HCT116 (cell line): ENCODE measurements at regions not wholly inside any gene's neighbourhood (a gene's known extent, or its start where the extent isn't known, plus 50 kb on each side); places are given as distances from the start of the nearest gene placed in this dataset.

ENCODE experiments used
- ATAC-seq: fragments of 200-7000 bp; cut with Tn5 transposase; 2 replicates; pipeline ENCODE4 v1.9.1; 2020; ENCODE audit warnings: mild to moderate bottlenecking, moderate library complexity
- BruUV-seq: library from RNA; stranded (reverse); fragments of 400-500 nt; replicated peaks from 2 replicates; lab custom pipeline; 2021; lab: Mats Ljungman, UMichigan
- CTCF ChIA-PET: fragments of 300-600 bp; sonication (Branson Sonifier 250); formaldehyde crosslinking; loops from one replicate; lab custom pipeline; 2021; ENCODE audit warnings: antibody characterized with exemption; lab: Charles Lee
- POLR2A ChIA-PET: fragments of 300-600, 350-600 bp; sonication (Branson Sonifier 250); formaldehyde crosslinking; loops from one replicate; lab custom pipeline; 2021; ENCODE audit warnings: antibody characterized with exemption; lab: Charles Lee
- RAD21 ChIA-PET, 2 experiments: fragments of 300-600 bp; sonication (Branson Sonifier 250); formaldehyde crosslinking; loops; one replicate each; lab custom pipeline; 2023; ENCODE audit warnings: low total read pairs in 2 of 2; ENCODE audit not compliant: uncharacterized antibody in 2 of 2, unreplicated experiment in 2 of 2, low non-redundant PET in 1 of 2; lab: Charles Lee
- DNase-seq: peaks from one replicate; pipeline ENCODE4 v3.0.0-alpha.2; 2010; ENCODE audit warnings: low read depth, low spot score
- H2AFZ ChIP-seq: fragments of 200-600 bp; shearing (Covaris generic), sonication (generic); 2 replicates; pipeline ENCODE4 v1.6.1; 2017; ENCODE audit warnings: low read depth, mixed run types, mixed read lengths, antibody characterized with exemption, low read length; ENCODE audit not compliant: poor library complexity, severe bottlenecking
- H3K27ac ChIP-seq: 2 replicates; pipeline ENCODE4 v1.5.1; 2012; ENCODE audit warnings: low read depth, low read length
- H3K27me3 ChIP-seq: fragments of 200-600 bp; sonication (generic); 2 replicates; pipeline ENCODE4 v1.6.1; 2016; ENCODE audit warnings: mixed run types, low read length, mixed read lengths; ENCODE audit not compliant: insufficient read depth
- H3K36me3 ChIP-seq, 2 experiments: fragments of 200-500 bp in 1 of 2; fragments of 200-600 bp in 1 of 2; sonication (Bioruptor generic) in 1 of 2; sonication (generic) in 1 of 2; 2 replicates each; pipeline versions ENCODE4 v1.5.1 to v1.6.1; 2014 to 2016; ENCODE audit warnings: low read length in 2 of 2, inconsistent platforms in 1 of 2, mixed read lengths in 1 of 2, mixed run types in 1 of 2; ENCODE audit not compliant: insufficient read depth in 2 of 2, control insufficient read depth in 1 of 2
- H3K4me1 ChIP-seq, 2 experiments: fragments of 200-600 bp in 1 of 2; sonication (generic) in 1 of 2; 2 replicates each; pipeline versions ENCODE4 v1.5.1 to v1.6.1; 2012 to 2017; ENCODE audit warnings: low read length in 2 of 2, inconsistent platforms in 1 of 2, mild to moderate bottlenecking in 1 of 2, mixed read lengths in 1 of 2, mixed run types in 1 of 2, moderate library complexity in 1 of 2; ENCODE audit not compliant: insufficient read depth in 2 of 2, control insufficient read depth in 1 of 2
- H3K4me2 ChIP-seq: fragments of 200-600 bp; sonication (generic); 2 replicates; pipeline ENCODE4 v1.6.1; 2017; ENCODE audit warnings: mixed run types, low read length, mixed read lengths
- H3K4me3 ChIP-seq, 2 experiments: fragments of 200-600 bp in 1 of 2; sonication (generic) in 1 of 2; replicated peaks in 1 of 2; 2 replicates each; pipeline ENCODE4 v1.5.1; 2011 to 2016; ENCODE audit warnings: low read length in 2 of 2, control low read depth in 1 of 2, low read depth in 1 of 2, mild to moderate bottlenecking in 1 of 2, mixed read lengths in 1 of 2, mixed run types in 1 of 2
- H3K79me2 ChIP-seq: fragments of 200-600 bp; sonication (generic); 2 replicates; pipeline ENCODE4 v1.6.1; 2017; ENCODE audit warnings: mild to moderate bottlenecking, mixed run types, low read length, moderate library complexity, mixed read lengths; ENCODE audit not compliant: insufficient read depth
- H3K9ac ChIP-seq: fragments of 200-600 bp; sonication (generic); 2 replicates; pipeline ENCODE4 v1.6.1; 2016; ENCODE audit warnings: low read length, mixed read lengths
- H3K9me2 ChIP-seq: fragments of 200-600 bp; sonication (generic), shearing (Covaris generic); 2 replicates; pipeline ENCODE4 v1.6.1; 2017; ENCODE audit warnings: mixed run types, mild to moderate bottlenecking, moderate library complexity; ENCODE audit not compliant: insufficient read depth
- H3K9me3 ChIP-seq, 2 experiments: fragments of 200-500 bp in 1 of 2; fragments of 200-600 bp in 1 of 2; sonication (Bioruptor generic) in 1 of 2; sonication (generic) in 1 of 2; 2 replicates each; pipeline ENCODE4 v1.6.1; 2014 to 2017; ENCODE audit warnings: low read length in 2 of 2, mixed read lengths in 2 of 2, inconsistent platforms in 1 of 2, low read depth in 1 of 2, mild to moderate bottlenecking in 1 of 2, mixed run types in 1 of 2, moderate library complexity in 1 of 2; ENCODE audit not compliant: control insufficient read depth in 1 of 2, insufficient read depth in 1 of 2
- H4K20me1 ChIP-seq: fragments of 200-600 bp; sonication (generic), shearing (Covaris generic); 2 replicates; pipeline ENCODE4 v1.6.1; 2017; ENCODE audit warnings: mixed run types, mild to moderate bottlenecking, moderate library complexity; ENCODE audit not compliant: insufficient read depth
- CEBPB ChIP-seq: IDR thresholded peaks from 2 replicates; pipeline ENCODE4 v1.6.1; 2012; ENCODE audit warnings: low read depth
- EGR1 ChIP-seq: IDR thresholded peaks from 2 replicates; pipeline ENCODE4 v1.6.1; 2012; ENCODE audit warnings: low read depth
- EZH2 ChIP-seq: fragments of 200-600 bp; sonication (generic); IDR thresholded peaks from 2 replicates; pipeline ENCODE4 v1.6.1; 2017; ENCODE audit warnings: antibody characterized with exemption, mixed run types
- JUND ChIP-seq: IDR thresholded peaks from 2 replicates; pipeline ENCODE4 v1.6.1; 2012
- POLR2AphosphoS5 ChIP-seq: IDR thresholded peaks from 2 replicates; pipeline ENCODE4 v1.6.1; 2011; ENCODE audit warnings: mild to moderate bottlenecking, low read depth, low read length, moderate library complexity
- SIN3A ChIP-seq: IDR thresholded peaks from 2 replicates; pipeline ENCODE4 v1.6.1; 2012; ENCODE audit warnings: low read depth
- SP1 ChIP-seq: IDR thresholded peaks from 2 replicates; pipeline ENCODE4 v1.6.1; 2012; ENCODE audit warnings: low read depth
- SRF ChIP-seq: IDR thresholded peaks from 2 replicates; pipeline ENCODE4 v1.6.1; 2012; ENCODE audit warnings: low read depth
- YY1 ChIP-seq: IDR thresholded peaks from 2 replicates; pipeline ENCODE4 v1.6.1; 2011; ENCODE audit warnings: low read length, low read depth, moderate library complexity, mild to moderate bottlenecking; ENCODE audit not compliant: insufficient replicate concordance; ENCODE audit errors: extremely low read depth
- ZNF274 ChIP-seq: fragments of 200-500 bp; sonication (Bioruptor generic); IDR thresholded peaks from 2 replicates; pipeline ENCODE4 v1.6.1; 2014; ENCODE audit warnings: mild to moderate bottlenecking, low read depth, low read length, inconsistent platforms
- intact Hi-C: fragments of 100-400 bp; cut with micrococcal nuclease; formaldehyde crosslinking; loops from 2 replicates; pipeline ENCODE4 v1.10.0; 2022
- TF ChIP-seq, protein P1 (sequence below), 3 experiments: fragments of 200-600 bp in 1 of 3; sonication (generic) in 1 of 3; IDR thresholded peaks in 2 of 3; conservative IDR thresholded peaks in 1 of 3; 2 replicates each; pipeline ENCODE4 v1.5.1; 2012 to 2017; ENCODE audit warnings: low read depth in 2 of 3, low read length in 2 of 3, antibody characterized with exemption in 1 of 3, borderline replicate concordance in 1 of 3, control low read depth in 1 of 3, mild to moderate bottlenecking in 1 of 3, mixed read lengths in 1 of 3, mixed run types in 1 of 3, moderate library complexity in 1 of 3; ENCODE audit not compliant: insufficient read depth in 1 of 3
- TF ChIP-seq, protein P2 (sequence below): IDR thresholded peaks from 2 replicates; pipeline ENCODE4 v1.6.1; 2012; ENCODE audit warnings: low read depth
- TF ChIP-seq, protein P3 (sequence below): IDR thresholded peaks from 2 replicates; pipeline ENCODE4 v1.6.1; 2012
- TF ChIP-seq, protein P4 (sequence below): IDR thresholded peaks from 2 replicates; pipeline ENCODE4 v1.6.1; 2011; ENCODE audit warnings: mild to moderate bottlenecking, low read length, moderate library complexity; ENCODE audit not compliant: insufficient replicate concordance; ENCODE audit errors: extremely low read depth
- TF ChIP-seq, protein P5 (sequence below): IDR thresholded peaks from 2 replicates; pipeline ENCODE4 v1.6.1; 2012

DNA sequence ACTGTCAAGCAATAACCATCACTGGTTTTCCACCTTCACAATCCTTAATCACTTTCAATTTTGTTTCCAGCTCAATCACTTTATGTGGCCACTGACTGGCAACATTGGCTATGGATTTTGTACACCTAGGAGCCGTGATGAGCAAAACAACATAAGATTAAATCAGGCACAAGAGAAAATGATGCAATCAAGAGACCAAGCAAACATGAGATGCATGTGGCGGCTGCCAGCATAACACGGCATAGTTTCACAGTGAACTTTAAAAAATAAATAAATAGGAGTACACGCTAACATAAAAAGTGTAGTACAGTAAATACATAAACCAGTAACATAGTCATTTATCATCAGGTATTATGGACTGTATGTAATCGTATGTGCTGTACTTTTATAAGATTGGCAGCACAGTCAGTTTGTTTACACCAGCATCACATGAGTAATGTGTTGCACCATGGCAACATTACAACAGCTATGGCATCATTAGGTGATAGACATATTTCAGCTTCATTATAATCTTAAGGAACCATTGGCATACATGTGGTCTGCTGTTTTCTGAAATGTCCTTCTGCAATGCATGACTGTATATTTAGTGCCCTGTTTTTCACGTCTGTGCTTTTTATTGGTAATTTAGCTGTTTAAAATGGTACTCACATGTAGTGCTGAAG, 83.3 kb upstream of the PRDM11 start:
- no peaks in the 10 kb centered on the region for H3K79me2 ChIP-seq
- TF ChIP-seq CEBPB (no peak), EGR1 (no peak), SIN3A (no peak), SRF (no peak), EZH2 (no peak), POLR2AphosphoS5 (no peak), JUND (no peak), SP1 (no peak), ZNF274 (no peak), YY1 (no peak)
- TF ChIP-seq, protein P1, sequence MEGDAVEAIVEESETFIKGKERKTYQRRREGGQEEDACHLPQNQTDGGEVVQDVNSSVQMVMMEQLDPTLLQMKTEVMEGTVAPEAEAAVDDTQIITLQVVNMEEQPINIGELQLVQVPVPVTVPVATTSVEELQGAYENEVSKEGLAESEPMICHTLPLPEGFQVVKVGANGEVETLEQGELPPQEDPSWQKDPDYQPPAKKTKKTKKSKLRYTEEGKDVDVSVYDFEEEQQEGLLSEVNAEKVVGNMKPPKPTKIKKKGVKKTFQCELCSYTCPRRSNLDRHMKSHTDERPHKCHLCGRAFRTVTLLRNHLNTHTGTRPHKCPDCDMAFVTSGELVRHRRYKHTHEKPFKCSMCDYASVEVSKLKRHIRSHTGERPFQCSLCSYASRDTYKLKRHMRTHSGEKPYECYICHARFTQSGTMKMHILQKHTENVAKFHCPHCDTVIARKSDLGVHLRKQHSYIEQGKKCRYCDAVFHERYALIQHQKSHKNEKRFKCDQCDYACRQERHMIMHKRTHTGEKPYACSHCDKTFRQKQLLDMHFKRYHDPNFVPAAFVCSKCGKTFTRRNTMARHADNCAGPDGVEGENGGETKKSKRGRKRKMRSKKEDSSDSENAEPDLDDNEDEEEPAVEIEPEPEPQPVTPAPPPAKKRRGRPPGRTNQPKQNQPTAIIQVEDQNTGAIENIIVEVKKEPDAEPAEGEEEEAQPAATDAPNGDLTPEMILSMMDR (IDR thresholded peaks at IDR 0.05 in 2 of 3, conservative IDR thresholded peaks at IDR 0.05 in 1 of 3; ENCODE audit: borderline replicate concordance in 1 of 3, insufficient read depth in 1 of 3, low read depth in 2 of 3, low read length in 2 of 3), result no peak
- TF ChIP-seq, protein P2, sequence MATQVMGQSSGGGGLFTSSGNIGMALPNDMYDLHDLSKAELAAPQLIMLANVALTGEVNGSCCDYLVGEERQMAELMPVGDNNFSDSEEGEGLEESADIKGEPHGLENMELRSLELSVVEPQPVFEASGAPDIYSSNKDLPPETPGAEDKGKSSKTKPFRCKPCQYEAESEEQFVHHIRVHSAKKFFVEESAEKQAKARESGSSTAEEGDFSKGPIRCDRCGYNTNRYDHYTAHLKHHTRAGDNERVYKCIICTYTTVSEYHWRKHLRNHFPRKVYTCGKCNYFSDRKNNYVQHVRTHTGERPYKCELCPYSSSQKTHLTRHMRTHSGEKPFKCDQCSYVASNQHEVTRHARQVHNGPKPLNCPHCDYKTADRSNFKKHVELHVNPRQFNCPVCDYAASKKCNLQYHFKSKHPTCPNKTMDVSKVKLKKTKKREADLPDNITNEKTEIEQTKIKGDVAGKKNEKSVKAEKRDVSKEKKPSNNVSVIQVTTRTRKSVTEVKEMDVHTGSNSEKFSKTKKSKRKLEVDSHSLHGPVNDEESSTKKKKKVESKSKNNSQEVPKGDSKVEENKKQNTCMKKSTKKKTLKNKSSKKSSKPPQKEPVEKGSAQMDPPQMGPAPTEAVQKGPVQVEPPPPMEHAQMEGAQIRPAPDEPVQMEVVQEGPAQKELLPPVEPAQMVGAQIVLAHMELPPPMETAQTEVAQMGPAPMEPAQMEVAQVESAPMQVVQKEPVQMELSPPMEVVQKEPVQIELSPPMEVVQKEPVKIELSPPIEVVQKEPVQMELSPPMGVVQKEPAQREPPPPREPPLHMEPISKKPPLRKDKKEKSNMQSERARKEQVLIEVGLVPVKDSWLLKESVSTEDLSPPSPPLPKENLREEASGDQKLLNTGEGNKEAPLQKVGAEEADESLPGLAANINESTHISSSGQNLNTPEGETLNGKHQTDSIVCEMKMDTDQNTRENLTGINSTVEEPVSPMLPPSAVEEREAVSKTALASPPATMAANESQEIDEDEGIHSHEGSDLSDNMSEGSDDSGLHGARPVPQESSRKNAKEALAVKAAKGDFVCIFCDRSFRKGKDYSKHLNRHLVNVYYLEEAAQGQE, result no peak
- TF ChIP-seq, protein P3, sequence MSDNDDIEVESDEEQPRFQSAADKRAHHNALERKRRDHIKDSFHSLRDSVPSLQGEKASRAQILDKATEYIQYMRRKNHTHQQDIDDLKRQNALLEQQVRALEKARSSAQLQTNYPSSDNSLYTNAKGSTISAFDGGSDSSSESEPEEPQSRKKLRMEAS, result no peak
- TF ChIP-seq, protein P4, sequence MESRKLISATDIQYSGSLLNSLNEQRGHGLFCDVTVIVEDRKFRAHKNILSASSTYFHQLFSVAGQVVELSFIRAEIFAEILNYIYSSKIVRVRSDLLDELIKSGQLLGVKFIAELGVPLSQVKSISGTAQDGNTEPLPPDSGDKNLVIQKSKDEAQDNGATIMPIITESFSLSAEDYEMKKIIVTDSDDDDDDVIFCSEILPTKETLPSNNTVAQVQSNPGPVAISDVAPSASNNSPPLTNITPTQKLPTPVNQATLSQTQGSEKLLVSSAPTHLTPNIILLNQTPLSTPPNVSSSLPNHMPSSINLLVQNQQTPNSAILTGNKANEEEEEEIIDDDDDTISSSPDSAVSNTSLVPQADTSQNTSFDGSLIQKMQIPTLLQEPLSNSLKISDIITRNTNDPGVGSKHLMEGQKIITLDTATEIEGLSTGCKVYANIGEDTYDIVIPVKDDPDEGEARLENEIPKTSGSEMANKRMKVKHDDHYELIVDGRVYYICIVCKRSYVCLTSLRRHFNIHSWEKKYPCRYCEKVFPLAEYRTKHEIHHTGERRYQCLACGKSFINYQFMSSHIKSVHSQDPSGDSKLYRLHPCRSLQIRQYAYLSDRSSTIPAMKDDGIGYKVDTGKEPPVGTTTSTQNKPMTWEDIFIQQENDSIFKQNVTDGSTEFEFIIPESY, result no peak
- TF ChIP-seq, protein P5, sequence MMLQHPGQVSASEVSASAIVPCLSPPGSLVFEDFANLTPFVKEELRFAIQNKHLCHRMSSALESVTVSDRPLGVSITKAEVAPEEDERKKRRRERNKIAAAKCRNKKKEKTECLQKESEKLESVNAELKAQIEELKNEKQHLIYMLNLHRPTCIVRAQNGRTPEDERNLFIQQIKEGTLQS, result no peak
- no peaks in the 10 kb centered on the region for H4K20me1 ChIP-seq
- ChIA-PET CTCF (interaction anchor here (1.0 kb wide), 1 partner anchor 127 kb away, joined by 3 read pairs; no protein-coding TSS in a partner anchor), RAD21 (no interaction called here), POLR2A (no interaction called here)
- H2AFZ ChIP-seq, result no peak overlapping the region
- H3K4me1 ChIP-seq, result no peaks in the 10 kb centered on the region; a peak in 1 of 4 replicates
- no peaks in the 10 kb centered on the region for H3K36me3 ChIP-seq
- no peak overlapping the region for H3K9ac ChIP-seq
- intact Hi-C loops, result no loop called here
- no TSS peak for BruUV-seq
- ATAC-seq (no peak), DNase-seq (no peak)
- no peak overlapping the region for H3K4me2 ChIP-seq
- H3K27ac ChIP-seq, result no peak overlapping the region
- no peaks in the 10 kb centered on the region for H3K9me2 ChIP-seq
- no peaks in the 10 kb centered on the region for H3K27me3 ChIP-seq
- H3K4me3 ChIP-seq, result no peak overlapping the region
- 0 out of 4 replicates have a peak, but pooled peaks cover 0 to 3% of the 10 kb centered on the region in 2 experiments for H3K9me3 ChIP-seq
